GM21367 (cell line): ENCODE measurements at regions not wholly inside any gene's neighbourhood (a gene's known extent, or its start where the extent isn't known, plus 50 kb on each side); places are given as distances from the start of the nearest gene placed in this dataset.

Source experiments
- ATAC-seq: cut with Tn5 transposase; IDR thresholded peaks from one replicate; pipeline ENCODE4 v1.9.1; 2021; ENCODE audit not compliant: unreplicated experiment

DNA sequence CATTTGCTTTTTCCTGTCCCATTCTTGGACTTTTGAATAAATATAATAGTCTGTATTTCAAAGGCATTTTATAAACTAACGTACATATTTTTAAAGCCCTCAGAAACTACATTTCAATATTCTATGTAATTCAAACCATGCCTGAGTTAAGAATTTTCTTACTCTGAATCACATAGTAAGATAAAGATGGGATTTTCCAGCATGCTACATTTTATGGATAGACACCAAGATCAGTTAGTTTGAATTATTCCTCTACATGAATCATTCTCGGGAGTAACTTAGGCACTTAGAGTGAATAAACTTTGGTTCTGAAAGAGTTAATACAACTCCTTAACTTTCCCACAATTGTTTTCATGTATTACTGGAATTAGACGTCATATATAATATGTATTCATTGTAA lies 713.3 kb upstream of the CBLB start:
- no peak for ATAC-seq

DNA sequence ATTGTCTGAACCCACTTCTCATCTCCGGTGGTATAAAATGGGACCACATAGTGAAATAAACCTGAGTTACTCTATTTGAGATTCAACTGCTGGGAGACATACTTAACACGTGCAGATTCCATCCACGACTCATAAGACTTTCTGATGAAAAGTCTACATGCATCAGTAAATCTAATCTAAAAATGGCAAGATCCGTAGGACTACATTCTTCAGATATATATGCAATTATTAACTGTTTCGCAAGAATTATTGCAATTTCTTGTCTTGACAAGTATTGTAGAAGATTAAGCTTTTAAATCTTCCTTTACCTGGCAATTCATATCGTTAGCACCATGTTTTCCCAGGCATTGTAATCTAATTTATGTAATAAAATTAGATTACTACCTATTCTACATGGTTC lies 718.7 kb upstream of the CBLB start:
- ATAC-seq, result no peak

DNA sequence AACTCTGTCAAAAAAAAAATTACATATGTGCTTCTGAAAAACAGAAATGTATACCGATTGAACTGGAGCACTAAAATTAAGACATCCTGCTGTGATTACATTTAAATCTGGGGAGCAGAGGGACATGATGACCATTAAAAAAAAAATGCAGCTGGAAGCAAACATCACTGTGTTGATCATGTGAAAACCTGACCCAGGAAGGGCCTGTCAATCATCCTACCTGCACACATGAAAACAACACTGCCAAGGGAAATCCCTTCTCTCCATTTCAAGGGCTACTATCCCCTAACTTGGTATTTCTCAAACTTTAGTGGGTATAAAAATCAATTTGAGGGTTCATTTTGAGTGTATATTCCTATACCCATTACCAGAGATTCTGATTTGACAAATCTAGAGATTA lies 719.9 kb upstream of the CBLB start:
- ATAC-seq, result no peak

DNA sequence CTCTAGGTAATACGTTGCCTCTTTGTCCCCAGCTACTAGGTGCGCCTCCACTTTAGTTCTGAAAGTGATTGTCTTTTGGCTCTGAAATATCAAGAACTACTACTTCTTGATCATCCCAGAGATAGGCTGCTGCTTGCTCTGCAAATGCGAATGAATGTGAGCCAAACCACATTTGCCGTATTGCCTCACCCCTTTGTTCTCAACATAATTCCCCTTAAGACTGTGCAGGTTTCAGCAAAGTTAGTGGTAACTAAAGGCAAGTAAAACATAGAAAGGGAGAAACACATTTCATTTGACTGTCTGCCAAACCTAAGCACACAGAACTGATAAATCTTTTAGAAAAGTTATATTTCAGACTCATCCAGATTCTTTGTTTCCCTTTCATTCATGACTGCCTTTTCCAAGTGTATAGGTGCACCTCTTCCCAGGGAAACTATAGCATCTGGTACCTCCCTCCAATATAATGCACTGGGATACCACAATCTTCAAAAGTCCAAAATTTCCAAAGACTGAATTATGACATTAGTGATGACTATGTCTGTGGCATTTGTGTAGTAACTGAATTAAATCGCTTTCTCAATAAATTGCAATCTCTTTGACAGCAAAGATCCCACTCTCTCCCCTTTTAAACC lies 720.6 kb upstream of the CBLB start:
- ATAC-seq, result no peak

DNA sequence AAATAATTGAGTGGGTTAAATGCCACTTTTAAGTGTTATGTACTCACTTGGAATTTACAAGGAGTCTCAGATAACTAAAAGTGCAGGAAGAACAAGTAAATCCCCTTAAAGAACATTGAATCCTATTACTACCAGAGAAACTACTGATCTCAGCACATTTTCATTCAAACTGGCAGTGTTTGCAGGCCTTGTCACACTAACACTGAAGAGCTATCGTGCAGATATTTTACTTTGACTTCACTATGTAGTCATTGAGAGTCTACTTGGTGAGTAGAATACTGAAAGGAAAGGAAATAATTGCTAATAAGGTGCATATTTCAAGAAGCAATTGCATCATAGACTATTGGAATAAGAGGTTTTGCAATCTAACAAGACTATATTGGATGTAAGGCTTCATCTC lies 721.4 kb upstream of the CBLB start:
- no peak for ATAC-seq

DNA sequence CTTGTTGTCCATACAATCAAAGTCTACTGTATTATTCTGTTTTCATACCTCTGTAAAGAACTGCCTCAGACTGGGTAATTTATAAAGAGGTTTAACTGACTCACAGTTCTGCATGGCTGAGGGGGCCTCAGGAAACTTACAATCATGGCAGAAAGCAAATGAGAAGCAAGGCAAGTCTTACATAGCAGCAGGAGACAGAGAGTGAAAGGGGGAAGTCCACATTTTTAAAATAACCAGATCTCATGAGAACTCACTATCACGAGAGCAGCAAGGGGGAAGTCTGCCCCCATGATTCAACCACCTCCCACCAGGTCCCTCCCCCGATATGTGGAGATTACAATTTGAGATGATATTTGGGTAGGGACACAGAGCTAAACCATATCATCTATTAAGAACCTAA lies 724.6 kb upstream of the CBLB start:
- ATAC-seq, result no peak

- no peak for ATAC-seq
Measured at GRCh38 chr3:106609666-106610301, 741.0 kb upstream of the CBLB start.

DNA sequence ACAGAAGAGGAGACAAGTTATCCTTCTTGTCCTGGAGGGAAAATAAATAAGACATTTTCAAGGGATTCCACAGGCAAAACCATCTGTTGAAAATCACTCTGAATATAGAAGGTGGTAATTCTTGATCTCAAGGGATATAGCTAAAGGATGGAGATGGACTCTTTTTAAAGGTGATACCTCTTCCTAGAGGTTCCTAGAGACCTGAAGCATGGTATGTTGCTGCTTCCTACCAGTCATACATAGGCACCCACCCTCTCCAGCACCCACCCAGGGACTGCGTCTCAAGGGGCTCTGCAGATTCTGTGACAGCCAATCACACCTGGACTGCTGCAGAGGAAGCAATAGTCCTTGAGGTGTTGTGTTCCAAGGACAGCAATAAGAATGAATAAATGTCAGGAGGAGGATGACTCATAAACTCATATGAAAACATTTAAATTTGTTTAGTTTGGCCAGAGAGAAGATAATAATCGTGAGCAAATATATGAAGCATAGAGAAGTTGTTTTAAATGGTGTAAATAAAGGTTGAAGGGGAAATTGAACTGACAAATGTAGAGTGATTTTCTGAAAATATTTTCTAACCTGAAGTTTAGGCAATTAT lies 741.6 kb upstream of the CBLB start:
- ATAC-seq, result no peak

- ATAC-seq, result no peak
Measured at GRCh38 chr3:106611116-106611515, 742.3 kb upstream of the CBLB start.

GRCh38 chr3:106611841-106612240 lies 743.0 kb upstream of the CBLB start:
- no peak for ATAC-seq

GRCh38 chr3:106616556-106616955 lies 747.7 kb upstream of the CBLB start:
- ATAC-seq, result no peak

- ATAC-seq, result no peak
Measured at GRCh38 chr3:106617276-106617675, 748.5 kb upstream of the CBLB start.

DNA sequence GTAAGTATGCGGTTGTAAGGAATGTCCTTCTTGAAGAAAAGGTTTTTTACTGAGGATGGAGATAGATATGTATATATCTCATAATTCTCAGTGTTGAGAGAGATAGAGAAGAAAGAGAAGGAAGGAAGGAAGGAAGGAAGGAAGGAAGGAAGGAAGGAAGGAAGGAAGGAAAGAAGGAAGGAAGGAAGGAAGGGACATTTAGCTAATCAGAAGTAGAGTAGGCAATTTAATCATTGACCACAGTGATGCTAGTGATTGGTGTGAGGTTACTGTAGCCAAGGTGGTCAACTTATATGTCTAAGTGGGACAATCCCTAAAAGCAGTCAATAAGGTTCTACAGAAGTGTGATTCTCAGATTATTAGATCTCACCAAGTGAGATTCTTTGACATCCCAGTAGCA lies 751.8 kb upstream of the CBLB start:
- ATAC-seq, result no peak

- ATAC-seq, result no peak
Measured at GRCh38 chr3:106624154-106624553, 753.1 kb upstream of the CCDC54 start.

- no peak for ATAC-seq
Measured at GRCh38 chr3:106628407-106628806, 748.8 kb upstream of the CCDC54 start.

GRCh38 chr3:106629215-106629832 lies 747.9 kb upstream of the CCDC54 start:
- ATAC-seq, result peak; percentile 87

GRCh38 chr3:106631373-106632108 lies 745.7 kb upstream of the CCDC54 start:
- ATAC-seq, result no peak

DNA sequence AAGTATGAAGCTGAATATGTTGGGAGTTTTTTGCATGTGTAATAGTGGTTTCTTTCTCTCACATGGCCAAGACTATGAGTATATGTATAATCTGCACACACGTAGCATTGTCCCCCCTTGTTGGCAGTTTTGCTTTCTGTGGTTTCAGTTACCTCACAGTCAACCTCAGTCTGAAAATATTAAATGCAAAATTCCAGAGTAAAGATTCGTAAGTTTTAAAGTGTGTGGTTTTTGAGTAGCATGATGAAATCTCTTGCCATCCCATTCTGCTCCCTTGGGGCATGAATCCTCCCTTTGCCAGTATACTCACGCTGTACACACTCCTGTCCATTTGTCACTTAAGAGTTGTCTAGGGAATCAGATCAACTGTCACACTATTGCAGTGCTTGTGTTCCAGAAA lies 742.0 kb upstream of the CCDC54 start:
- peak; percentile 74 for ATAC-seq

- ATAC-seq, result no peak
Measured at GRCh38 chr3:106635826-106636225, 741.4 kb upstream of the CCDC54 start.

- ATAC-seq, result no peak
Measured at GRCh38 chr3:106640353-106640752, 736.9 kb upstream of the CCDC54 start.

- no peak for ATAC-seq
Measured at GRCh38 chr3:106642161-106642560, 735.1 kb upstream of the CCDC54 start.
